IMR-90 (cell line): ENCODE measurements at regions not wholly inside any gene's neighbourhood (a gene's known extent, or its start where the extent isn't known, plus 50 kb on each side); places are given as distances from the start of the nearest gene placed in this dataset.

Source experiments
- ATAC-seq: fragments of 200-7000 bp; cut with Tn5 transposase; 2 replicates; pipeline ENCODE4 v1.9.1; 2020; ENCODE audit warnings: low read depth, mild to moderate bottlenecking, moderate library complexity
- BruUV-seq: library from RNA; stranded (reverse); fragments of 400-500 nt; replicated peaks from 2 replicates; lab custom pipeline; 2021; lab: Mats Ljungman, UMichigan
- CTCF ChIA-PET: fragments of 300-600 bp; formaldehyde crosslinking; extraction: SDS; loops from one replicate; lab custom pipeline; 2021; ENCODE audit warnings: antibody characterized with exemption; lab: Yijun Ruan, JAX
- POLR2A ChIA-PET: fragments of 300-600 bp; sonication (Branson Sonifier 250); formaldehyde crosslinking; loops from one replicate; lab custom pipeline; 2022; ENCODE audit warnings: antibody characterized with exemption; ENCODE audit not compliant: unreplicated experiment; lab: Charles Lee
- DNase-seq: peaks from one replicate; pipeline ENCODE4 v3.0.0; 2013
- H2AFZ ChIP-seq: replicated peaks from 2 replicates; pipeline ENCODE3; 2013; ENCODE audit warnings: low read length, mild to moderate bottlenecking; ENCODE audit not compliant: poor library complexity
- H2AK5ac ChIP-seq: 2 replicates; pipeline ENCODE4 v1.6.1; 2013; ENCODE audit warnings: low read depth, low read length, inconsistent platforms
- H2AK9ac ChIP-seq: replicated peaks from 2 replicates; pipeline ENCODE3; 2013; ENCODE audit warnings: mild to moderate bottlenecking, low read depth, low read length, moderate library complexity; ENCODE audit not compliant: poor library complexity
- H2BK120ac ChIP-seq: 2 replicates; pipeline ENCODE4 v1.6.1; 2013; ENCODE audit warnings: low read depth, low read length, inconsistent platforms
- H2BK15ac ChIP-seq: 3 replicates; pipeline ENCODE4 v1.6.1; 2013; ENCODE audit warnings: low read depth, low read length, inconsistent platforms
- H2BK20ac ChIP-seq: 2 replicates; pipeline ENCODE4 v1.6.1; 2013; ENCODE audit warnings: low read depth, mild to moderate bottlenecking, inconsistent platforms, low read length, moderate library complexity
- H2BK5ac ChIP-seq: 2 replicates; pipeline ENCODE4 v1.6.1; 2013; ENCODE audit warnings: mild to moderate bottlenecking, low read depth, low read length, inconsistent platforms; ENCODE audit not compliant: poor library complexity, severe bottlenecking
- H3K14ac ChIP-seq: replicated peaks from 2 replicates; pipeline ENCODE4 v1.6.1; 2013; ENCODE audit warnings: low read depth, low read length, inconsistent platforms
- H3K18ac ChIP-seq: 2 replicates; pipeline ENCODE4 v1.6.1; 2013; ENCODE audit warnings: low read depth, low read length, control low read depth
- H3K23ac ChIP-seq: 2 replicates; pipeline ENCODE4 v1.6.1; 2013; ENCODE audit warnings: low read depth, low read length, inconsistent platforms
- H3K27ac ChIP-seq: 2 replicates; pipeline ENCODE4 v1.5.1; 2013; ENCODE audit warnings: mild to moderate bottlenecking, control low read depth, low read length; ENCODE audit not compliant: insufficient read depth
- H3K27me3 ChIP-seq: 2 replicates; pipeline ENCODE4 v1.6.1; 2013; ENCODE audit warnings: low read length; ENCODE audit not compliant: control insufficient read depth, insufficient read depth
- H3K36me3 ChIP-seq: 2 replicates; pipeline ENCODE4 v1.6.1; 2013; ENCODE audit warnings: low read length, mixed read lengths; ENCODE audit not compliant: control insufficient read depth, insufficient read depth
- H3K4ac ChIP-seq: 2 replicates; pipeline ENCODE4 v1.6.1; 2013; ENCODE audit warnings: low read depth, low read length, inconsistent platforms
- H3K4me1 ChIP-seq: 2 replicates; pipeline ENCODE4 v1.6.1; 2013; ENCODE audit warnings: low read length, mixed read lengths; ENCODE audit not compliant: control insufficient read depth, insufficient read depth
- H3K4me2 ChIP-seq: 2 replicates; pipeline ENCODE4 v1.6.1; 2013; ENCODE audit warnings: low read depth, mild to moderate bottlenecking, control low read depth, low read length, moderate library complexity
- H3K4me3 ChIP-seq: 2 replicates; pipeline ENCODE4 v1.5.1; 2013; ENCODE audit warnings: low read depth, mild to moderate bottlenecking, control low read depth, low read length, moderate library complexity; ENCODE audit not compliant: insufficient read depth
- H3K56ac ChIP-seq: 2 replicates; pipeline ENCODE4 v1.6.1; 2013; ENCODE audit warnings: low read length, inconsistent platforms; ENCODE audit not compliant: insufficient read depth; ENCODE audit errors: extremely low read depth
- H3K79me1 ChIP-seq, 2 experiments: 2 replicates each; pipeline ENCODE4 v1.6.1; 2013; ENCODE audit warnings: low read length in 2 of 2, inconsistent platforms in 1 of 2, low read depth in 1 of 2
- H3K9ac ChIP-seq: 2 replicates; pipeline ENCODE4 v1.6.1; 2013; ENCODE audit warnings: low read depth, low read length, control low read depth
- H3K9me1 ChIP-seq: 2 replicates; pipeline ENCODE4 v1.6.1; 2013; ENCODE audit warnings: low read length, inconsistent platforms; ENCODE audit not compliant: insufficient read depth
- H3K9me3 ChIP-seq: 2 replicates; pipeline ENCODE4 v1.6.1; 2013; ENCODE audit warnings: low read length; ENCODE audit not compliant: control insufficient read depth, insufficient read depth
- H4K20me1 ChIP-seq: 2 replicates; pipeline ENCODE4 v1.6.1; 2013; ENCODE audit warnings: low read length, inconsistent platforms; ENCODE audit not compliant: insufficient read depth
- H4K5ac ChIP-seq: 2 replicates; pipeline ENCODE4 v1.6.1; 2013; ENCODE audit warnings: mild to moderate bottlenecking, low read depth, low read length, control low read depth
- H4K8ac ChIP-seq, 2 experiments: 2 replicates each; pipeline ENCODE4 v1.6.1; 2013; ENCODE audit warnings: low read depth in 2 of 2, low read length in 2 of 2, control low read depth in 1 of 2, inconsistent platforms in 1 of 2
- H4K91ac ChIP-seq: 2 replicates; pipeline ENCODE4 v1.6.1; 2013; ENCODE audit warnings: low read depth, low read length, inconsistent platforms; ENCODE audit not compliant: insufficient read depth
- BHLHE40 ChIP-seq: fragments of 150-350 bp; IDR thresholded peaks from 2 replicates; pipeline ENCODE4 v1.6.1; 2016; ENCODE audit warnings: mild to moderate bottlenecking, low read depth, low read length
- CHD1 ChIP-seq: IDR thresholded peaks from 2 replicates; pipeline ENCODE4 v1.6.1; 2012; ENCODE audit warnings: low read depth, low read length, improper control_type of control experiment
- FOS ChIP-seq: fragments of 150-350 bp; IDR thresholded peaks from 2 replicates; pipeline ENCODE4 v1.6.1; 2016; ENCODE audit warnings: low read depth, low read length
- MAZ ChIP-seq: IDR thresholded peaks from 2 replicates; pipeline ENCODE4 v1.6.1; 2012; ENCODE audit warnings: low read depth, mild to moderate bottlenecking, low read length, improper control_type of control experiment, moderate library complexity, borderline replicate concordance
- MXI1 ChIP-seq: IDR thresholded peaks from 2 replicates; pipeline ENCODE4 v1.6.1; 2012; ENCODE audit warnings: low read depth, mild to moderate bottlenecking, low read length, moderate library complexity, borderline replicate concordance
- NFE2L2 ChIP-seq: fragments of 150-350 bp; IDR thresholded peaks from 2 replicates; pipeline ENCODE4 v1.6.1; 2016; ENCODE audit warnings: low read depth, mild to moderate bottlenecking, low read length
- POLR2A ChIP-seq: IDR thresholded peaks from 2 replicates; pipeline ENCODE4 v1.6.1; 2012; ENCODE audit warnings: mild to moderate bottlenecking, low read depth, low read length
- RAD21 ChIP-seq: IDR thresholded peaks from 2 replicates; pipeline ENCODE4 v1.6.1; 2012; ENCODE audit warnings: low read length, improper control_type of control experiment
- RFX5 ChIP-seq: IDR thresholded peaks from 2 replicates; pipeline ENCODE4 v1.8.0; 2012; ENCODE audit warnings: low read depth, mild to moderate bottlenecking, low read length, moderate library complexity
- USF2 ChIP-seq: fragments of 150-350 bp; IDR thresholded peaks from 2 replicates; pipeline ENCODE4 v1.6.1; 2017; ENCODE audit warnings: mild to moderate bottlenecking, antibody characterized with exemption, low read length, low read depth
- WGBS, 2 experiments: methylation state at CpG; one replicate each; pipeline versions ENCODE4 v1.1.5 to v1.1.7; 2013; ENCODE audit warnings: missing lambda C conversion rate in 2 of 2; ENCODE audit not compliant: insufficient read length in 1 of 2; ENCODE audit errors: extremely low coverage in 2 of 2; 5-methylcytosine and 5-hydroxymethylcytosine counted together
- dilution Hi-C: fragments of 300-500 bp; cut with HindIII; formaldehyde crosslinking; loops from one replicate; pipeline ENCODE4 v1.14.3; 2018; ENCODE audit warnings: low sequenced_read_pairs; ENCODE audit not compliant: unreplicated experiment
- in situ Hi-C: fragments of 300-500 bp; cut with MboI; formaldehyde crosslinking; loops from 3 replicates; pipeline ENCODE4 v1.14.3; 2019; ENCODE audit warnings: low sequenced_read_pairs, inconsistent platforms, mixed read lengths
- intact Hi-C: fragments of 100-400 bp; cut with micrococcal nuclease; formaldehyde crosslinking; loops from 2 replicates; pipeline ENCODE4 v1.10.0; 2022
- TF ChIP-seq, protein P1 (sequence below): conservative IDR thresholded peaks from 2 replicates; pipeline ENCODE4 v1.5.1; 2012; ENCODE audit warnings: mild to moderate bottlenecking, low read depth, low read length, improper control_type of control experiment

DNA sequence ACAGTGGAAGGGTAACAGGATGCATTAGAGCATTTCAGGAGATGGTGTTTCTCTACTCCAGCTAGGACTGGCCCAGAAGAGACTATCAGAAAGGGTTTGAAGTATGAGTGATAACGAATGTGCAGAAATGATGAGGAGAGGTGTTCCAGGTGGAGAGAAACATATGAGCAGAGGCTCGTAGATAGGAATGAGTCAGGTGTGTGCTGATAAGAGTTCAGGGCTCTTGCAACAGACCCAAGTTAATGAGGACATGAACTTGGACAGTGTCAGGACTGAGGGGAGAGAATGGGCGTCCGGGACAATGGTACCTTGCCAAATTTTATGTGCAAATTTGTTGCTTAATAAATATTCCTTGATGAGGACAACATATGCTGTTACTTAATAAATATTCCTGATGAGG is 183.9 kb upstream of the NFIA start:
- Histone ChIP-seq H4K8ac (no peak overlapping the region), H3K4me2 (no peak overlapping the region), H2BK20ac (no peak overlapping the region), H3K4me1 (no peaks in the 10 kb centered on the region), H3K9me1 (no peaks in the 10 kb centered on the region), H3K14ac (no peak overlapping the region), H2AFZ (no peak overlapping the region), H3K4me3 (no peak overlapping the region), H3K27ac (no peak overlapping the region), H2AK5ac (no peak overlapping the region), H3K27me3 (no peaks in the 10 kb centered on the region), H4K5ac (no peak overlapping the region), H3K56ac (no peak overlapping the region), H3K9ac (no peak overlapping the region), H4K20me1 (no peaks in the 10 kb centered on the region), H2BK120ac (no peak overlapping the region), H3K23ac (no peak overlapping the region), H3K79me1 (no peaks in the 10 kb centered on the region), H3K9me3 (no peaks in the 10 kb centered on the region), H3K4ac (no peak overlapping the region), H2BK15ac (no peak overlapping the region), H4K91ac (no peak overlapping the region), H2BK5ac (no peak overlapping the region), H3K36me3 (no peaks in the 10 kb centered on the region), H3K18ac (no peak overlapping the region), H2AK9ac (no peak overlapping the region)
- no peak for ATAC-seq
- DNase-seq = no peak
- no peak for TF ChIP-seq FOS
- no peak for TF ChIP-seq BHLHE40
- TF ChIP-seq, protein P1, sequence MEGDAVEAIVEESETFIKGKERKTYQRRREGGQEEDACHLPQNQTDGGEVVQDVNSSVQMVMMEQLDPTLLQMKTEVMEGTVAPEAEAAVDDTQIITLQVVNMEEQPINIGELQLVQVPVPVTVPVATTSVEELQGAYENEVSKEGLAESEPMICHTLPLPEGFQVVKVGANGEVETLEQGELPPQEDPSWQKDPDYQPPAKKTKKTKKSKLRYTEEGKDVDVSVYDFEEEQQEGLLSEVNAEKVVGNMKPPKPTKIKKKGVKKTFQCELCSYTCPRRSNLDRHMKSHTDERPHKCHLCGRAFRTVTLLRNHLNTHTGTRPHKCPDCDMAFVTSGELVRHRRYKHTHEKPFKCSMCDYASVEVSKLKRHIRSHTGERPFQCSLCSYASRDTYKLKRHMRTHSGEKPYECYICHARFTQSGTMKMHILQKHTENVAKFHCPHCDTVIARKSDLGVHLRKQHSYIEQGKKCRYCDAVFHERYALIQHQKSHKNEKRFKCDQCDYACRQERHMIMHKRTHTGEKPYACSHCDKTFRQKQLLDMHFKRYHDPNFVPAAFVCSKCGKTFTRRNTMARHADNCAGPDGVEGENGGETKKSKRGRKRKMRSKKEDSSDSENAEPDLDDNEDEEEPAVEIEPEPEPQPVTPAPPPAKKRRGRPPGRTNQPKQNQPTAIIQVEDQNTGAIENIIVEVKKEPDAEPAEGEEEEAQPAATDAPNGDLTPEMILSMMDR = no peak
- TF ChIP-seq NFE2L2 = no peak
- TF ChIP-seq MAZ = no peak
- no peak for TF ChIP-seq CHD1
- no peak for TF ChIP-seq POLR2A
- TF ChIP-seq MXI1 = no peak
- no peak for TF ChIP-seq RAD21
- TF ChIP-seq USF2 = no peak
- TF ChIP-seq RFX5 = no peak
- ChIA-PET POLR2A (no interaction called here), CTCF (interaction anchor here (0.6 kb wide), 1 partner anchor 645 kb away, joined by 3 read pairs; no protein-coding TSS in a partner anchor)
- intact Hi-C loops = no loop called here
- WGBS, 2 experiments = 28% methylated on average over 2 of the region's 4 CpGs; no CpG with 5 or more reads in 1 of the 2 experiments
- BruUV-seq = no TSS peak
- in situ Hi-C loops = no loop called here
- dilution Hi-C loops = no loop called here
